ENCODE measurements at regions not wholly inside any gene's neighbourhood (a gene's known extent, or its start where the extent isn't known, plus 50 kb on each side); places are given as distances from the start of the nearest gene placed in this dataset.

DNA sequence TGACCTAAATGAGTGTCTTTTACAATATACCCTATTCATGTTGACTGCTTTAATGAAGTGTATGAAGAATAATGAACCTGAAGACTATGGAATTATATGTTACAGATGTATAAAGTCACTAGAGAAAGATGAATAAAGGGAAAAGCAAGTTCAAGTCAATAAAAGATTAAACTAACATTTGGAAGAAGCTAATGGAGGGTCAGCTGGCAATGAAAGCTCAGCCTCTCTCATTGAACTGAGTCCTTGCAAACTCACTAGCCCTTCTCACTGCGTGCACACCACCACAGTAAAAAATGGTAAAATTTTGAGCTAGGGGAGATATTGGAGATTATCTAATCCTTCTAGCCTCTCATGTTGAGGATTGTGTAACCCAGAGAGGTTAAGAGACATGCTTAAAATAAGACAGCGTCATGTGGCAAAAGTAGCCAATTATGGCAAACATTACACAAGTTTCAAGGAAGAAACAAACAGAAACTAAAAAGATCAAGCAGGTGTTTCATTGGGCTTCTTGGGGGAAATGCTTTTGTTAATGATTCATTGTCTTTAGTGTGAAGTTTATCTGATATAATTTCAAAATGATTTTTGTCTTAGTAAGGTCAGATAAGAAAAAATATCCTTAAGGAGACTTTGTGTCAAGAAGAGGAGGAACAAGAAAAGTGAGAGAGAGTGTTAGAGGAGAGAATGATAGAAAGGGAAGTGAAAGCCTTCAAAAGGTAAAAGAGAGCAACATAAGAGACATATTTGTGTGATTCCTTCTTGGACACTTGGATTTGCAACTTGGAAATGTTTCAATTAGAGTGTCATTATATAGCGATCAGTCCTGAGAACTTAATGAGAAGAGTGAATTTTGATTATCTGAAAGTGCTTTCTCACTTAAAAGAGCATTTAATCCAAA, 893.7 kb upstream of the FAM98A start:
- DNase-seq, result no peak

DNA sequence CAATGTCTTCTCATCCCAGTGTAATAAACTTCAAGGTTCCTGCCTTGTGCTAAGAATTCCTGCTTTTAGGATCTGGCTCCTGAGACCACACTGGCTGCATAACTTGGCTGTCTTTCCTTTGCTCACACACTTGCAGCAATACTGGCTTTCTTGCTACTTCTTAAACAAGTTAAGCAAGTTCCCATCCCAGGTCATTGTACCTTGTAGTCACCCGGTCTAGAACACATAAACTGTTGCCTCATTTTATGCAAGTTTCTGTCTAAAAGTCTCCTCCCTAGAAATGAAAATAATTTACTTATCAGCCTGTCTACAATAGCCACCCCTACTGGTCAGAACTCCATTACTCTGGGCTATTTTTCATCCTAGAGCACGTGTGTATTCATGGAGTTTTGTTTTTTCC, 887.9 kb upstream of the FAM98A start:
- no peak for DNase-seq

DNA sequence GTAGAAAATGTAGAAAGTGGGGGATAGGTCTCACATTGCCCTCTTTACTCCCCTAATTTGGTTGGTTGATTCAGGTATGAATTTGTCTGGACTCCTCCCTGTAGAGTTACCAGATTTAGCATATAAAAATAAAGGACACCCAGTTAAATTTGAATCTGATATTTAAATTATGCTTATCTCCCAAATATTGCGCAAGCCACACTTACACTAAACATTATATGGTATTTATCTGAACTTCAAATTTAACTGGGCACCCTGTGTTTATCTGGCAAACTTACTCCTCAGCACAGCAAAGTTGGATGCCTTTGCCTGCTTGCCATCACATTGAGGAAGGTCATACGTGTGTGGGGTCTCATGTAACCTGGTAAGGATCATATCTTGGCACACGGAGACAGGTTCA, 882.4 kb upstream of the FAM98A start:
- no peak for DNase-seq

DNA sequence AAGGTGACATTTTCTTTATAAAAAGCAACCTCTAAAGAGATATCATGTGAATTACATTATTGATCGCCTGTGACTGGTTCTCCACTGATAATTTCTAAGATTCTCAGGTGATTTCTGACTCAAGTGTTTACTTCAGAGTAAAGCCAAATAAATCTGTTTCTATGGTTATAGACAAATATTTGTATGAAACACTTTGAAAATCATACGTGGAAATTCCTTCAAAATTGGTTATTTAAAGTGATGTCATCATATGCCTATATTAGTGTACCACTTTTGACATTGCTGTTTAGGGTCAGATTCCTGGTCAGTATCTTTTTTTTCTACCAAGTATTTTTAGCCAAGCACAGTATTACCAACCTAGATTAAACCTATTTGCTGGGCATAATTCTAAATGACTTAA, 881.3 kb upstream of the FAM98A start:
- DNase-seq, result no peak

DNA sequence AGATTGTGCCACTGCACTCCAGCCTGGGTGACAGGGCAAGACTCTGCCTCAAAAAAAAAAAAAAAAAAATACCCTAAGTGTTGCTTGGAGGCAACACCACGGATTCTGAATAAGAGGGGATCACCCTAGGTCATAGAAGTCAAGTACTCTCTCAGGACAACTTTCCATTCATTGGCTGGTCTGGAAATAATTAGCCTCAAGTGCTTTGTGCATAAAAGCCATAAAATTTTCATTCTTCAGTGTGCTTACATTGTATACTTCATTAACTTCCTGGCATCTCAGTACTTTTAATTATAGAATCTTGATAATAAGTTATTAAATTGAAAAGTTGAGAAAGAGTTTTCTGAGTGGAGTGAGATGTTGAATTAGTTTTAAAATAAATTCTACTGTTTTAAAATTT, 876.1 kb upstream of the FAM98A start:
- DNase-seq, result no peak

DNA sequence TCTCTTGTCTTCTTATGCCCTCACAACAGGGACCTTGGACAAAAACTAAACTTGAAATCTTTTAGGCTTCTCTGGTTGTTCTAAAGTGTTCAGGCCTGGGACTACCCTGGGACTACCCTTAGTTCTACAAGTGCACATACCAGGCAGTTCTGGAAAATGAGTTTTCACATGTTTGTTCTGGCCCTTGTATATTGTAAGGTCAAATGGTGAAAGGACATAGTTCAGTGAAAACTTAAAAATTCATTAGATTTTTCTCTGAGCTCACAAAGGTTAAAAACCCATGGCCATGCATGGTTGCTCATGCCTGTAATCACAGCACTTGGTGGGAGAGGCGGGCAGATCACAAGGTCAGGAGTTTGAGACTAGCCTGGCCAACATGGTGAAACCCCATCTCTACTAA, 875.5 kb upstream of the FAM98A start:
- DNase-seq, result no peak

DNA sequence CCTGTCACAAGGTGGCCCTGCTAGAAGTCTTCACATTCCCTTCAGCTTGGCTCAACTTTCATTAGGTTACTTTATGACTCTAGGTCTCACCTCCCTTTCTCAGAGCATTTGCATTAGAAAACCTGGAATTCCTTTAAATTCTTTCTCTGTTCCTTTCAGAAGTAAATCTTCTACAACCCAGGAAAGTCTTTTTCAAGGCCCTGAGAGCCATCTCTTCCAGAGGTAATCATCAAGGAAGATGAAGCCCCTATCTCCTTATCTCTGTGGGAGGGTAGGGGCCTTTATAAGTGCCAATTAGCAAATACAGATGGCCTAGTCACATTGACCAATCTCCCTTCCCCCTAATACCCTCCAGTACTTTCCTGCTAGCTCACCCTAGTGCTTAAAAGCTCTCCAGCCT, 848.0 kb upstream of the FAM98A start:
- no peak for DNase-seq

DNA sequence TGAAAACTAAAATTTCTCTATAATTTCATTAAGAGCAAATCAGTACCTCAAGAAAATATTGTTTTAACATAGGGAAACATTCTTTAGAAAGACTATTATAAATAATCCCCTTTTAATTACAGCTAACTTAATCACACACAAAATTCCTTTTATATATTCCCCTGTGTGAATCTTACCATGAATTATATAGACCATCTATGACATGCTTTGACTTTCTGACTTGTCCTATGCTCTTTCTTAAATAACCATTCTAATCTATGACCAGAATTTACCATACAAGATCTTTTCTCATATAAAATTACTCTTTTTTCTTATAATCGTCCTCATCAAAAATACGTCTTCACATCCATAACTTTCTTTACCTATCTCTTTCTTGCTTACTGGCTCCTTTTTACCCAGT, 824.2 kb upstream of the FAM98A start:
- no peak for DNase-seq

DNA sequence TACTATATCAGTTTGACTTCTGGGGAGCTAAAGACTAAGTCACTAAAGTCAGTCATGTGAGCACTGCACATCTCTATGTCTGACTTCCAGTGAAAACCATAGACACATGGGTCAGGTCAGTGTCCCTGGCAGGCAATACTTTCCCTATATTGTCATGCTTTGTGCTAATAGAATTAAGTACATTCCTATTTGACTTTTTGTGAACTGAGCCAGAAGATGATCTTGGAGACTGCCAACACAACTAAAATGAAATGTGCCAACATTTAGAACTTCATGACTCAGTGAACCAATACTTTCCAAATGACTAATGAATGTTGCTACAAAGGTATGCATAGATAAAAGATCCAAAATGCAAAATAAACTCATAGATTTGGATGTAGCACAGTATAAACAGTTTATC, 820.8 kb upstream of the FAM98A start:
- DNase-seq, result no peak

DNA sequence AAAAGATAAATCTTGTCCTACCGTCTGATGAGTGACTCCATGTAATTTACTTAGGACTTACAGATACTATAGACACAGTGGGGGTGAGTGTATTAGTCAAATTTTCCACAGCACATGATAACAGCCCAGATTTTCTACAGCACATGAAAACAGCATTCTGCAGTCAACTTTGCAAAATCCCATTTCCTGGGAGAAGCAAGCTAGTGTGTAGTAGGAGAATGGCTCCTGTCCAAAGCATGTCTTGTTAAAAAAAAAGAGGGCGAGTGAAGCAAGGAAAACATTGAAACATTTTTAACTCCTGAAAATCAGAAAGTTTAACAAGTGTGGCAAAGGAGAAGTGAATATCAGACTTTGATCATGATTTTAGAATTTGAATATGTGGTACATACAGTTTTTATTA, 817.8 kb upstream of the FAM98A start:
- no peak for DNase-seq

DNA sequence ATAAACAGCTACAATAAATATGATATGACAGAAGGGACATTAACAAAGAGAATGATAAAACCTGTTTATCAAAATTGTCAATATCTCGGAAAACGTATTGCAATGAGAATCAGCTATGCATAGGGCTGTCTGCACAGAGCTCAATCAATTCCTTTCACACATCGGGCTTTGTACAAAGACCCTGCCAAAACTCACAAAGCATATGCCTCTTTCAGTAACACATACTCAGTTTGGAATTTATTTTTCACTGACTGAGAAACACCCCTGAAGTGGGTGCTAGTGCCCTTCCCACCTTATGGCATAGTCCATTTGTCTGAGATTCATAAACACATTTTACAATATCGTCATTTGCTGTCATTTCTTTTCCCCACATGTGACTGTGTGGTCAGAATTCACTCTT, 815.8 kb upstream of the FAM98A start:
- DNase-seq, result no peak

DNA sequence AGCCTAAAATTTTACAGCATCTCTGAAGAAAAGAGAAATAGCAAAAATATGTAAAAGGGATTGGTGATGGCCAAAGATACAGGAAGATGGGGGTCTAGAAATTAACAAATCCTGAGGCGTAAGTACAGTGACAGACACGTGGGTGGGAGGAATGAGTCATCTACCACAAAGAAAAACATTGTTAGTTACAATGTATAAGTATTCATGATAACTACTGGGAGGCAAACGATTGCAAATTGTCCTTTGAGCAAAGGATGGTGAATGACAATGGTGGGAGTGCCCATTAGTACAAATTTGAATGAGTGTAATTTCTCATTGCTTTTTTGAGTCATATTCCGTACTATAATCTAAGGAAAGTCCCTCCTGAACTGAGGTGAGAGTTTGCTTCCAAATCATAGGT, 809.0 kb upstream of the FAM98A start:
- no peak for DNase-seq

DNA sequence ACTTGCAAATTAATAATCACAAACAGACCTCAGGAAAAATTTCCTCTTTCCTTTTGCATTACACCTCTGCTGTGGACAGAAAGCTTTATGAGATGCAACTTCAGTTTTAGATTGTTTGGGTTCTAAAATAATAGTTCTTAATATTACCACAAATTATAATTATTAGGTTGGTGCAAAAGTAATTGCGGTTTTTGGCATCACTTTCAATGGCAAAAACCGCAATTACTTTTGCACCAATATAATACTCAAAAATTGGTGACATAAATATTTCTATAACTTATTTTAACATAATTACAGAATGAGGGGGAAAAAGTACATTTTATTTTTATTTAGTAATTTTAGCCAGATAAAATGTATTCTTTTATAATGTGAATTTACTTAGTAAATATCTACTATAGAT, 804.4 kb upstream of the FAM98A start:
- DNase-seq, result no peak

DNA sequence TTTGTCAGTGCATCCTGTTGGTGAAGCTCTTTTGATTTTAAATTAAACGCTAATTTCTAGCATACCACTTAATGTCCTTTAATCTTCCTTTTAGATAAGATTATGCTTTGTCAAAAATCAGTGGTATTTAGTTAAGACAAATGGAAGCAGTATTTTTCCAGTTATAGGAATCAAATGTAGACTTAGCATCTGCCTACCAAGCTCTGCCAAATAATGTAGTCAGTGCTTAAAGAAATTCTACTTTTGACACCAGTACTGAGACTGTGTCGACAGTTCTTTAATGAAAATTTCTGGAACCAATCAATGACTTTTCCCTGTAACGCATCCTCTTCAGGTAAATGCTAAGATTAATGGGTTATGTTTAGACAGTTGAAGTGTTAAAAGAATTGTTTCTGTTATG, 803.3 kb upstream of the FAM98A start:
- DNase-seq, result no peak

DNA sequence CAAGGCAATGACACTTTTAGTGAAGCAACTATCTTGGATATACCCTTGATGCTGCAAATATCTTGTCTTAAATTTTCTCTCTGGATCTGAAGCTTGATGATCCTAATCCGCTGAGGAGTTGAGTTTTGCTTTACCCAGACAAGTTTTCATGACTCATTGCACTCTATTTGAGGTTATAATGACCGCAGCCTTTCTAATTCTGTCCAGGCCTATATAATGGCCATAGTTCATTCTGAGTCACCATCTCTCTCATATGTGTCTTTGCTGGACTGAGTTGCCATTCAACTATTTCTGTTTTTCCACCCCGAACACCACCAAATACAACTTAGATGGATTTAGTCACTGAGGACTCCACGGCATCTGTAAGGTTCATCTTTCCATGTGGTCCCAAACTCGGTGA, 802.1 kb upstream of the FAM98A start:
- no peak for DNase-seq

DNA sequence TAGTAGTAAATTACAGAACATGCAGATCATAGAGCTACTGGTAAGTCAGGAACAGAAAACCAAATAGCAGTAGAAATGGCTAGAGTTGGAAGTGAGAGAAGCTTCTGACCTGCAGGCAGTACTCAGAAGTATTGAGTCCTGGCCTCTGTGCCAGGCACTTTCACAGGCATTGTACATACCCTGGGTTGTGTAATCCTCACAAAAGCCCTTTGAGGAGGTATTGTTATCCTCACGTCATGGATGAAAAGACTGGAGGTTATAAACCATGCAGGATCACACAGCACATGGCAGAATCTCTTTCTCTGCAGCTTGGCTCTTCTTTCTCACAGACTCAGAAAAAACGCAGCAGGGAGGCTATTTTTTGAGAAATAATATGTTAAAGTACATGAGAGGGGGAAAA, 789.3 kb upstream of the FAM98A start:
- no peak for DNase-seq

DNA sequence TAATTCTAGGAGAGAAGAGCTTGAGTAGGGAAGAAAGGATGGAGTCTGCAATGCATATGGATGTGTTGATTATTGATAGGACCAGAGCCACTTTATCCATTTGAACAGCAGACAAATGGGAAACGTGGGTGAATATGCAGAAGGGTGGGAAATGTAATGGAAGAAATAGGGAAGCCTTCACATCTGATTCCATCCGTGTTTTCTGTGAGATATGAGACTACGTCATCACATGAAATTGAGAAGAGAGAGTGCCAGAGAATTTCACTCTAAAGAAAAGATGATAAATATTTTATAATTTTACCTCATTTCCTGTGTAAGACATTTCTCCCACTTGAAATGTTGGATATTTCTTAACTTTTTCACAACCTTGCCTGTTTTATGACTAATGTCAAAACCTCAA, 788.4 kb upstream of the FAM98A start:
- DNase-seq, result no peak

DNA sequence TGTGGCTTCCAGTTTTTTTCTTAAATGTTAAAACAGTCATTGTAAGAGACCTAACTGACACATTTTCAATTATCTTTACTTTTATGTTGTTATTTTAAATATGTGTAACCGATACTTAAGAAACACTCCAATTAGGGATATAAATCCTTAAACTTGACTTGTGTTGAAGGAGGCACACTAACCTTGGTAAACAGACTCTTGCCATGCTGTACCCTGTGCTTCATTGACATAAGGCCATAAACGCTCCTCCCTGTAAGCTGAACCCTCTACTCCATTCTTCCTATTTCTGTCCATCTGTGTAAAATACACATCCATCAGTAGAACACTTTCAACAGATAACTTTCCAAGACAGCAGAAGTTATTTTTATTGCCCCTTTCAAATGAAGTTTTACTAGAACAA, 780.5 kb upstream of the FAM98A start:
- DNase-seq, result no peak

DNA sequence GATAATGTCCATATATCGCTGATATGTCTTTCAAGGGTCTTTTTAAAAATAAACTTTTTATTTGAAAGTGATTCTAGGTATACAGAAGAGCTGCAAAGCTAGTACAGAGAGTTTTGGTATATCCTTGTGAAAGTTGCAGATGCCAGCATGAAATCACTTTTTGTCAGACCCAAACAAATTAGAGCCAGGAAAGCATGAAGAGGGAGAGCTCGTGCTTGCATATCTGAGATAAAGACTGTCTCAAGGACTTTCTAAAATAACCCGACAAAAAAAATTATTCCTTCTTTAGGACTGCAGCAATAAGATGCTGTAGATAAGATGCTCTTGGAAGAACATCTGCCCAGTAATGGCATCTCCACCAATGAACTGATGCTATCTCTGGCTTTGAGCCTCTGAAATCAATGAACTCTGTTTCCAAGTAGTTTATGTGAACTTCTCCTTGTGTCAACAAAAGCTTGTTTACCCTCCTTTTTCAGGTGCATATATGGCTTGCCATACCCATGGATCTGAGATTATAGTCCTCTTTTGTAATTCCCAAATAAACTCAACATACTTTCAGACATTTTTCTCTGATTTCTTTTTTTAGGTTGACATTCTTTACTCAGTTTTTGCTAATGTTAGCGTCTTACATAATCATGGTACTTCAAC, 774.6 kb upstream of the FAM98A start:
- DNase-seq, result no peak

DNA sequence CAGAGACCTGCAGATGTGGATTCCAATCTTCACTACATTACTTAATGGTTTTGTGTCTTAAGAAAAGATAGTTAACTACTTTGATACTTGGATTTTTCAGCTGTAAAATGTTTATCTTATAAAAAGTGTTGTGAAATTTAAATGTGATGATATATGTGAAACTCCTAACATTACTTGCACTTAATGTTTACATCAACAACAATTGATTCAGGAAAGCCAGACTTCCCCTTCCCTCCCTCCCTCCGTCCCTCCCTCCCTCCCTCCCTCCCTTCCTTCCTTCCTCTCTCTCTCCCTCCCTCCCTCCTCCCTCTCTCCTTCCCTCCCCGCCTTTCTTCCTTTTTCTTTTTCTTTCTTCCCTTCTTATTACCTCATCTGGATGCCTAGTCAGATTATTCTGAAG, 773.9 kb upstream of the FAM98A start:
- DNase-seq, result no peak

DNA sequence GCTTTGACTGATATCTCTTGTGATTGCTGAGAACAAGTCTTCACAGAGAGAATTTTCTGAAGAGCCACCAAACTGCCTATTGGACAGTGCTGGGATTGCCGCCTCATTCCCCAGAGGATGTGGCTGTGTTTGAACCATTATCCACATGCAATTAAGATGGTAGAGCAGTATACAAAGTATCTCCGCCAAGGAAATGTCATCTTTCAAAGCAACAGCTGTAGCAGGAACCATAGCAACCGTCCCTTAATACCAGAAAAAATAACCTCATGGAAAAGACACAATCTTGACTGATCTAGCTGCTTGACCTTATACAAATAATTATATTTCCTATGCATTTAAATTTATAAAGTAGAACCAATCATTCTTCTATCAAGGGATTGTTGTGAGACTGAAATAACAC, 772.6 kb upstream of the FAM98A start:
- DNase-seq, result no peak

DNA sequence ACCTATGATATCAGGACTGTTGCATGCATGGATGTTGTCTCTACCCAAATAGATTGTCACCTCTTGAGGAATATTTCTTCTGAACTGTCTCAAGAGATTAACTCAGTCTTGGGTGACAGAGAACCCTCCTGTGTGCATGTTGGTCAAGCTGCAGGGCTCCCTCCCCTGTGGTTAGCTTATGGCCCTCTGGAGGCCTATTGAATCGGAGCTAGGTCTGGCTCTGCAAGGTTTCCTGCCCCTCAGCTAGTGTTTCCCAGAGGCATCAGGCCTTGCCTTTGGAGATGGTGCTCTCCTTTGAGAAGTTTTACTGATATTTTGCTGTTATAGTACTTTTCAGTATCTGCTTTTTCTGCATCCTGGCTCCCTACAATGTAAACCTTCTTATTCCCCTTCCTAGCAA, 769.2 kb upstream of the FAM98A start:
- no peak for DNase-seq

DNA sequence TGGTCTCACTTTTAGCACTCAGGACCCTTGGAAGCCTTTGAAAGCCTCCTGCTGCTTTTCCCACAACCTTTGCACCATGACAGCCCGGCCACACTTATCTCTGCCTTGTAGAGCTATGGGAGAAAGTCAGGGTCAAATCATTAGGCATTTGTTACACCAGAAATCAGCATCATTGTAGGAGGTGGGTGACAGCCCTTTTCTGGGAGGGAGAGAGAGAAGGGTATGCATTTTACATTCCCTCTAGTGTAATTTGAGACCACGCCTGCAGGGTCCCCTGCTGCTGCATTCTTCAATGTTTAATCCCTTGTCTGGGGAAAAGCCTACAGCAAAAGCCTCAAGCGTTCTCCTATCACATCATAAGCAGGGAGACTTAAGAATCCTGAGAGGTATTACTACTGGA, 766.8 kb upstream of the FAM98A start:
- no peak for DNase-seq

DNA sequence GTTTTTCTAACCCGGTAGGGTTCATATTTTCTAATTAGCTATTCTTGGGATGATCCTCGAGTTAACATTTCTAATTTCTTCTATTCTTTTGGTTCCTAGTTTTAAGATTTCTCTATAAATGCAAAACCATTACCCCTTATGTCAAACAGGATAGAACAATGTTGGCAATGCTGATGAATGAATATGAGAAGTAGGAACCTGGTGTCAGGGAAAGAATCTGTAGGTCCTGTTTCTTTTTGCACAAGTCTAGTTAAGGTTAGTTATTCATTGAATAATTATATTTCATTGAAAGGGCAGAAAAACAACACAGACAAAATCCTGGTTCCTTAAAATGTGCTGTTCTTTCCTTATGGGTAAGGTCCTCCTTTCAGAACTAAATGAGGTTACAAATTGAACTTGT, 766.4 kb upstream of the FAM98A start:
- no peak for DNase-seq

All from activated naive CD4-positive, alpha-beta T cell treated with Interleukin-2 at 50 U/mL for 16 hours (primary cell).